ENCODE measurements at regions not wholly inside any gene's neighbourhood (a gene's known extent, or its start where the extent isn't known, plus 50 kb on each side); places are given as distances from the start of the nearest gene placed in this dataset.

DNA sequence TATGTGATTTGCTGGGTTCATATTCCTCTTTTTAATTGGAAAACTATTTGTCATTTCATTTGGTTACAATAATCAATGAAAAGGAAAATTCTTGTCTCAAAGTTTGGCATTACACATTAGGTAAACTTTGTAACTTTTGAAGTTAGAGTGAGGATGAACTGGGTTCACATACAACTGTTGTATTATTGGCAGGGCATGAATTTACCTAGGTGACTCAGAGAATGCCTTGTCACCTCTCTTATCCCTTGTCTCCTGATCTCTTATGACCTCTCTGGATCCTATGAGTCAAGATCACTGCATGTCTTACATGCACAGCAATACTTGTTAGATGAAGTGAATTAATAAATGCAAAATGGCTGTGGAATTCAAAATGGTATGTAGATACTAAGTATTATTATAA, 563.4 kb upstream of the GCFC2 start:
- ATAC-seq (no peak), DNase-seq (no peak)
- Histone ChIP-seq H3K27ac (ENCODE audit: low read length) (no peak overlapping the region), H3K9me2 (replicated peaks; ENCODE audit: low read length) (no peaks in the 10 kb centered on the region), H3K9ac (ENCODE audit: low read length) (no peak overlapping the region), H2AFZ (ENCODE audit: low read length) (no peak overlapping the region), H4K20me1 (ENCODE audit: low read length) (no peaks in the 10 kb centered on the region), H3K9me3 (ENCODE audit: low read length) (no peaks in the 10 kb centered on the region), H3K27me3 (ENCODE audit: low read length) (no peaks in the 10 kb centered on the region), H3F3A (ENCODE audit: low read length, unreplicated experiment) (no peaks in the 10 kb centered on the region), H3K79me2 (ENCODE audit: low read length) (no peaks in the 10 kb centered on the region), H3K4me3 (ENCODE audit: low read length) (no peak overlapping the region), H3K36me3 (ENCODE audit: low read depth, low read length) (no peaks in the 10 kb centered on the region), H3K4me2 (ENCODE audit: low read length) (no peak overlapping the region), H3K4me1 (ENCODE audit: insufficient read depth, low read length) (no peaks in the 10 kb centered on the region)
- POLR2A ChIA-PET (ENCODE audit: unreplicated experiment) = no interaction called here
- TF ChIP-seq, protein P1, sequence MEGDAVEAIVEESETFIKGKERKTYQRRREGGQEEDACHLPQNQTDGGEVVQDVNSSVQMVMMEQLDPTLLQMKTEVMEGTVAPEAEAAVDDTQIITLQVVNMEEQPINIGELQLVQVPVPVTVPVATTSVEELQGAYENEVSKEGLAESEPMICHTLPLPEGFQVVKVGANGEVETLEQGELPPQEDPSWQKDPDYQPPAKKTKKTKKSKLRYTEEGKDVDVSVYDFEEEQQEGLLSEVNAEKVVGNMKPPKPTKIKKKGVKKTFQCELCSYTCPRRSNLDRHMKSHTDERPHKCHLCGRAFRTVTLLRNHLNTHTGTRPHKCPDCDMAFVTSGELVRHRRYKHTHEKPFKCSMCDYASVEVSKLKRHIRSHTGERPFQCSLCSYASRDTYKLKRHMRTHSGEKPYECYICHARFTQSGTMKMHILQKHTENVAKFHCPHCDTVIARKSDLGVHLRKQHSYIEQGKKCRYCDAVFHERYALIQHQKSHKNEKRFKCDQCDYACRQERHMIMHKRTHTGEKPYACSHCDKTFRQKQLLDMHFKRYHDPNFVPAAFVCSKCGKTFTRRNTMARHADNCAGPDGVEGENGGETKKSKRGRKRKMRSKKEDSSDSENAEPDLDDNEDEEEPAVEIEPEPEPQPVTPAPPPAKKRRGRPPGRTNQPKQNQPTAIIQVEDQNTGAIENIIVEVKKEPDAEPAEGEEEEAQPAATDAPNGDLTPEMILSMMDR (conservative IDR thresholded peaks at IDR 0.05; ENCODE audit: low read depth, low read length) = no peak
- TF ChIP-seq EZH2 (IDR thresholded peaks at IDR 0.05; ENCODE audit: low read length, unreplicated experiment) (no peak), EZH2phosphoT487 (IDR thresholded peaks at IDR 0.05; ENCODE audit: borderline replicate concordance, low read length) (no peak)
- CTCF ChIA-PET = no interaction called here
- BruUV-seq (replicated peaks) = no TSS peak
- intact Hi-C loops (cut with micrococcal nuclease) = no loop called here

DNA sequence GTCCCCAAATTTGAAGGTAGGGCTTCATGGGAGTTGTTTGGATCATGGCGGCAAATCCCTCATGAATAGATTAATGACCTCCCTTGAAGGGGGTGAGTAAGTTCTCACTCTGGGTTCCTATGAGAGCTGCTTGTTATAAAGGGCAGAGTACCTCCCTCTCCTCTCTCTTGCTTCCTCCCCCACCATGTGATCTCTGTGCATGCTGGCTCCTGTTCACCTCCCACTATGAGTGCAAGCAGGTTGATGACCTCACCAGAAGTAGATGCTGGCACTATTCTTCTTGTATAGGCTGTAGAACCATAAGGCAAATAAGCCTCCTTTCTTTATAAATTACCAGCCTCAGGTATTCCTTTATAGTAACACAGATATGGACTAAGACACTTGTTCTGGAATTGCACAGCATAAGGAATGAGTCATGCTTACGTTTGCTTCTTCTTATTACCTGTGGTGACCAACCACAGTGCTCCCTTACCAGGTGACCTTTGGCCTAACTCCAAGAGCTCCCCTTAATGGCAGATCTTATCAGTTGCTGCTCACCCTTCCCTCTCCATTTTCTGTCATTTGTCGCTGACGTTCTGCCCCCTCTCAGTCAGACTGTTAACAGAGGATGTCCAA, 559.5 kb upstream of the GCFC2 start:
- Histone ChIP-seq H3K4me3 (ENCODE audit: low read length) (no peak overlapping the region), H3K79me2 (ENCODE audit: low read length) (no peaks in the 10 kb centered on the region), H3K9me2 (replicated peaks; ENCODE audit: low read length) (no peaks in the 10 kb centered on the region), H3K9me3 (ENCODE audit: low read length) (no peaks in the 10 kb centered on the region), H3K36me3 (ENCODE audit: low read depth, low read length) (no peaks in the 10 kb centered on the region), H4K20me1 (ENCODE audit: low read length) (no peaks in the 10 kb centered on the region), H3K4me2 (ENCODE audit: low read length) (no peak overlapping the region), H3F3A (ENCODE audit: low read length, unreplicated experiment) (no peaks in the 10 kb centered on the region), H3K9ac (ENCODE audit: low read length) (no peak overlapping the region), H2AFZ (ENCODE audit: low read length) (no peak overlapping the region), H3K4me1 (ENCODE audit: insufficient read depth, low read length) (no peaks in the 10 kb centered on the region), H3K27ac (ENCODE audit: low read length) (no peak overlapping the region), H3K27me3 (ENCODE audit: low read length) (no peaks in the 10 kb centered on the region)
- BruUV-seq (replicated peaks) = no TSS peak
- POLR2A ChIA-PET (ENCODE audit: unreplicated experiment) = no interaction called here
- TF ChIP-seq EZH2 (IDR thresholded peaks at IDR 0.05; ENCODE audit: low read length, unreplicated experiment) (no peak), EZH2phosphoT487 (IDR thresholded peaks at IDR 0.05; ENCODE audit: borderline replicate concordance, low read length) (no peak)
- TF ChIP-seq, protein P1 (conservative IDR thresholded peaks at IDR 0.05; ENCODE audit: low read depth, low read length) = no peak
- DNase-seq (peak; percentile 7), ATAC-seq (no peak)
- CTCF ChIA-PET = no interaction called here
- intact Hi-C loops (cut with micrococcal nuclease) = no loop called here

GRCh38 chr2:76268902-76269620, 558.3 kb upstream of the GCFC2 start:
- Histone ChIP-seq H3K9ac (ENCODE audit: low read length) (no peak overlapping the region), H3K4me2 (ENCODE audit: low read length) (no peak overlapping the region), H3F3A (ENCODE audit: low read length, unreplicated experiment) (no peaks in the 10 kb centered on the region), H4K20me1 (ENCODE audit: low read length) (no peaks in the 10 kb centered on the region), H2AFZ (ENCODE audit: low read length) (no peak overlapping the region), H3K9me2 (replicated peaks; ENCODE audit: low read length) (no peaks in the 10 kb centered on the region), H3K36me3 (ENCODE audit: low read depth, low read length) (no peaks in the 10 kb centered on the region), H3K9me3 (ENCODE audit: low read length) (no peaks in the 10 kb centered on the region), H3K27ac (ENCODE audit: low read length) (no peak overlapping the region), H3K4me1 (ENCODE audit: insufficient read depth, low read length) (no peaks in the 10 kb centered on the region), H3K27me3 (ENCODE audit: low read length) (no peaks in the 10 kb centered on the region), H3K79me2 (ENCODE audit: low read length) (no peaks in the 10 kb centered on the region), H3K4me3 (ENCODE audit: low read length) (no peak overlapping the region)
- TF ChIP-seq EZH2 (IDR thresholded peaks at IDR 0.05; ENCODE audit: low read length, unreplicated experiment) = no peak
- TF ChIP-seq, protein P1 (conservative IDR thresholded peaks at IDR 0.05; ENCODE audit: low read depth, low read length) = no peak
- TF ChIP-seq EZH2phosphoT487 (IDR thresholded peaks at IDR 0.05; ENCODE audit: borderline replicate concordance, low read length) = no peak
- intact Hi-C loops (cut with micrococcal nuclease) = no loop called here
- CTCF ChIA-PET = no interaction called here
- BruUV-seq (replicated peaks) = no TSS peak
- POLR2A ChIA-PET (ENCODE audit: unreplicated experiment) = no interaction called here
- DNase-seq = peak; percentile 42
- no peak for ATAC-seq
